Fibroblast of the conjunctiva (primary cell): ENCODE measurements at regions not wholly inside any gene's neighbourhood (a gene's known extent, or its start where the extent isn't known, plus 50 kb on each side); places are given as distances from the start of the nearest gene placed in this dataset.

Source experiments
- DNase-seq: peaks from one replicate; pipeline ENCODE4 v3.0.0-alpha.2; 2010; ENCODE audit warnings: low read depth

DNA sequence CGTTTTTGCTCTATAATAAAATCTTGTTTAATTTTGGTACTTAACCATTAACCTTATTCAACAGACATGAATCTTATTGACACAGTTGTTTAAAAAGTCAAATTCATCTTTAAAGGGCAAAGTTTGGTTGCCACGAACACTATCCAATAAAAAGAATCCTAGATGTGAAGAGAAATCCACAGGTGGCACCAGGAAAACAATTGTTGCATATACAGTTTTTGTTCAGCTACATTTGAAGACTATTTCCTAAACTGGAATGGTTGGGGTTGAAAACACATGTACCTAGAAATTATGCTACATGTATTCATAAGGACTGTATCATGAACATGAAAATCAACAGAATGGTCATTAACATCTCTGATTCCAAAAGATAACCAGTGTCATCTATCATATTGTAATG, 71.1 kb upstream of the GULP1 start:
- DNase-seq = no peak

GRCh38 chr2:188227713-188228112, 64.0 kb upstream of the GULP1 start:
- DNase-seq = no peak

- DNase-seq = no peak
Observed at GRCh38 chr2:188235364-188235763, 56.3 kb upstream of the GULP1 start.

- no peak for DNase-seq
Observed at GRCh38 chr2:188238386-188238785, 53.3 kb upstream of the GULP1 start.
